ENCODE measurements at regions not wholly inside any gene's neighbourhood (a gene's known extent, or its start where the extent isn't known, plus 50 kb on each side); places are given as distances from the start of the nearest gene placed in this dataset.

- Histone ChIP-seq H3K4me3 (ENCODE audit: low read length) (no peak overlapping the region), H3K4me1 (ENCODE audit: control insufficient read depth, insufficient read depth, low read length) (peaks cover 3% of the 10 kb centered on the region), H3K36me3 (ENCODE audit: control insufficient read depth, insufficient read depth, low read length) (no peaks in the 10 kb centered on the region), H3K9me3 (replicated peaks; ENCODE audit: control insufficient read depth, low read depth, low read length) (peaks cover 4% of the 10 kb centered on the region), H3K27me3 (ENCODE audit: control insufficient read depth, insufficient read depth, low read length) (peaks cover 8% of the 10 kb centered on the region), H3K27ac (ENCODE audit: low read length) (no peak overlapping the region)
- no peak for DNase-seq
- 100% methylated on average over 1 of the region's 3 CpGs for WGBS (ENCODE audit: insufficient coverage)
Measured at GRCh38 chr11:44507491-44507890, 58.0 kb upstream of the CD82 start.

GRCh38 chr11:44507896-44508445 is 57.5 kb upstream of the CD82 start:
- Histone ChIP-seq H3K4me1 (ENCODE audit: control insufficient read depth, insufficient read depth, low read length) (peaks cover 3% of the 10 kb centered on the region), H3K27ac (ENCODE audit: low read length) (no peak overlapping the region), H3K9me3 (replicated peaks; ENCODE audit: control insufficient read depth, low read depth, low read length) (peaks cover 4% of the 10 kb centered on the region), H3K27me3 (ENCODE audit: control insufficient read depth, insufficient read depth, low read length) (peaks cover 8% of the 10 kb centered on the region), H3K36me3 (ENCODE audit: control insufficient read depth, insufficient read depth, low read length) (no peaks in the 10 kb centered on the region), H3K4me3 (ENCODE audit: low read length) (no peak overlapping the region)
- 82% methylated on average over 3 of the region's 3 CpGs for WGBS (ENCODE audit: insufficient coverage)
- no peak for DNase-seq

- no peak overlapping the region for H3K27ac ChIP-seq (ENCODE audit: low read length)
- H3K36me3 ChIP-seq (ENCODE audit: control insufficient read depth, insufficient read depth, low read length), result no peaks in the 10 kb centered on the region
- H3K4me1 ChIP-seq (ENCODE audit: control insufficient read depth, insufficient read depth, low read length), result peaks cover 3% of the 10 kb centered on the region
- peak; percentile 30 for DNase-seq
- WGBS (ENCODE audit: insufficient coverage), result 29% methylated on average over 2 of the region's 5 CpGs
- H3K4me3 ChIP-seq (ENCODE audit: low read length), result no peak overlapping the region
- peaks cover 8% of the 10 kb centered on the region for H3K27me3 ChIP-seq (ENCODE audit: control insufficient read depth, insufficient read depth, low read length)
- H3K9me3 ChIP-seq (replicated peaks; ENCODE audit: control insufficient read depth, low read depth, low read length), result peaks cover 4% of the 10 kb centered on the region
Measured at GRCh38 chr11:44509296-44509695, 56.2 kb upstream of the CD82 start.

GRCh38 chr11:44510372-44510771 is 55.1 kb upstream of the CD82 start:
- Histone ChIP-seq H3K27me3 (ENCODE audit: control insufficient read depth, insufficient read depth, low read length) (peaks cover 5% of the 10 kb centered on the region), H3K9me3 (replicated peaks; ENCODE audit: control insufficient read depth, low read depth, low read length) (peaks cover 4% of the 10 kb centered on the region), H3K4me3 (ENCODE audit: low read length) (no peak overlapping the region), H3K4me1 (ENCODE audit: control insufficient read depth, insufficient read depth, low read length) (peaks cover 7% of the 10 kb centered on the region), H3K27ac (ENCODE audit: low read length) (no peak overlapping the region), H3K36me3 (ENCODE audit: control insufficient read depth, insufficient read depth, low read length) (no peaks in the 10 kb centered on the region)
- no peak for DNase-seq
- WGBS (ENCODE audit: insufficient coverage), result 71% methylated on average over 7 of the region's 11 CpGs

- peaks cover 12% of the 10 kb centered on the region for H3K4me1 ChIP-seq (ENCODE audit: control insufficient read depth, insufficient read depth, low read length)
- no peak for DNase-seq
- no peaks in the 10 kb centered on the region for H3K36me3 ChIP-seq (ENCODE audit: control insufficient read depth, insufficient read depth, low read length)
- no peak overlapping the region for H3K27ac ChIP-seq (ENCODE audit: low read length)
- H3K9me3 ChIP-seq (replicated peaks; ENCODE audit: control insufficient read depth, low read depth, low read length), result no peaks in the 10 kb centered on the region
- peaks cover 3% of the 10 kb centered on the region for H3K27me3 ChIP-seq (ENCODE audit: control insufficient read depth, insufficient read depth, low read length)
- 23% methylated on average over 5 of the region's 12 CpGs for WGBS (ENCODE audit: insufficient coverage)
- no peak overlapping the region for H3K4me3 ChIP-seq (ENCODE audit: low read length)
Measured at GRCh38 chr11:44512818-44513217, 52.6 kb upstream of the CD82 start.

- Histone ChIP-seq H3K27me3 (ENCODE audit: control insufficient read depth, insufficient read depth, low read length) (peaks cover 13% of the 10 kb centered on the region), H3K4me1 (ENCODE audit: control insufficient read depth, insufficient read depth, low read length) (peaks cover 19% of the 10 kb centered on the region), H3K36me3 (ENCODE audit: control insufficient read depth, insufficient read depth, low read length) (no peaks in the 10 kb centered on the region), H3K27ac (ENCODE audit: low read length) (no peak overlapping the region), H3K9me3 (replicated peaks; ENCODE audit: control insufficient read depth, low read depth, low read length) (no peaks in the 10 kb centered on the region), H3K4me3 (ENCODE audit: low read length) (no peak overlapping the region)
- WGBS (ENCODE audit: insufficient coverage), result 67% methylated on average over 1 of the region's 2 CpGs
- DNase-seq, result peak; percentile 61
Measured at GRCh38 chr11:44515048-44515447, 50.4 kb upstream of the CD82 start.

Data from muscle of leg (tissue), 3 donors.